ENCODE measurements at regions not wholly inside any gene's neighbourhood (a gene's known extent, or its start where the extent isn't known, plus 50 kb on each side); places are given as distances from the start of the nearest gene placed in this dataset.

DNA sequence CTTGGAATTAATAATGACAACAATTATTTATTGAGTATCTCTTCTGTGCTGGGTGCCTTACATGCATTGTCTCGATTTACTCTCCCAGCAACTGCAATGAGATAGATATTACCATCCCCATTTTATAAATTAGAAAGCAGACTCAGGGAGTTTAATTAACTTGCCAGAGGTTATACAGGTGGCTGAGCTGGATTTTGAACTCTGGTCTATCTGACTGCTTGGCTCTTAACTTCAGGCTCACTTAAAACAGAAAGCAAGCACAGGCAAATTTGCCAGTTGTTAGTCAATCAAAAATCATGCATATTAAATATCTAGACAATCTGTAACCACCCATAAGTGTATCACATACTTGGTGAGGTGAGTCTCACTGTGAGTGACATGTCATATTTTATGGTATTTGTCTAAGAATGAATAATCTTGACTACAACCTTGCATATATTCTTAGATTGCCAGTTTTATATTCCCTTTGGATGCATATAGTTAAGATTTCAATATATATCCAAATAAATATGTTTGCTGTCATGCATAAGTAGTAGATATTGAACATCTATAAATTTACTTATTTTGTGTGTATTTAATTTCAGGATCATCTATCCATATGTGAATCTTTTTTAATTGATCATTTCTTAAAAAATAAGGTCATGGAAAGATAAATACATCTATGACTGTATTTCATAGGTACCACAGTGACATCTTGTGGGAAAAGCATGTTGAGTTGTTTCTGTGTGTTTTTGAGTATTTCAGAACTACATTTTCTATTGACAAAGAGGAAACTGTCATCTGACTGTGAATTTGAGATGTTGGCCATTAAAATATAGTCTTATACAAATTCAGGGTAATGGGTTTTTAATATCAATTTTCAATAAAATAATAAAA lies 112.0 kb upstream of the ARHGAP42 start:
- peak; percentile 25 for TF ChIP-seq CTCF (IDR thresholded peaks at IDR 0.05; ENCODE audit: insufficient read depth, low read length, missing control alignments)
- POLR2A ChIA-PET: no interaction called here
- no peak for DNase-seq (ENCODE audit: low read depth, low spot score)
- CTCF ChIA-PET: interaction anchor here (1.2 to 1.3 kb wide), 2 partner anchors 106 to 351 kb away, joined by 3 to 6 read pairs; no protein-coding TSS in a partner anchor
- H3K4me3 ChIP-seq (ENCODE audit: low read depth, low read length): no peak overlapping the region

- TF ChIP-seq CTCF (IDR thresholded peaks at IDR 0.05; ENCODE audit: insufficient read depth, low read length, missing control alignments): peak; percentile 62
- ChIA-PET CTCF (interaction anchor here (0.6 to 8.1 kb wide), 31 partner anchors 9 to 407 kb away, joined by 3 to 144 read pairs (median 4); no protein-coding TSS in a partner anchor), POLR2A (no interaction called here)
- no peak for DNase-seq (ENCODE audit: low read depth, low spot score)
- no peak overlapping the region for H3K4me3 ChIP-seq (ENCODE audit: low read depth, low read length)
These were observed 111.0 kb upstream of the ARHGAP42 start for GRCh38 chr11:100575860-100576717.

DNA sequence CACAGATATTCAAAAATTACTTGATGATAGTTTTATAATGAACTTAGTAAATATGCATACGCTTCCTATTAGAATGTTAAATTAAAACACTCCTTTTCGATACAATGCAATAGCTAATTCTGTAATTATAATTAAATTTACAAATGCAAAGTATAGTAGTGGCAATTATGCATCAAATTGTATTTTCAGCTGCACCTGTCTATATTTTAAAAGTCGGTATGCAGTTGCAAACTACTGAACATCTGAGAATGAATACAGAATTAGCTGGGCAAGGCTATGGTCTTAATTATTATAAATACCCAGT lies 110.4 kb upstream of the ARHGAP42 start:
- ChIA-PET POLR2A (no interaction called here), CTCF (interaction anchor here (0.6 to 8.1 kb wide), 32 partner anchors 9 to 407 kb away, joined by 3 to 144 read pairs (median 4); no protein-coding TSS in a partner anchor)
- DNase-seq (ENCODE audit: low read depth, low spot score): no peak
- no peak overlapping the region for H3K4me3 ChIP-seq (ENCODE audit: low read depth, low read length)
- no peak for TF ChIP-seq CTCF (IDR thresholded peaks at IDR 0.05; ENCODE audit: insufficient read depth, low read length, missing control alignments)

DNA sequence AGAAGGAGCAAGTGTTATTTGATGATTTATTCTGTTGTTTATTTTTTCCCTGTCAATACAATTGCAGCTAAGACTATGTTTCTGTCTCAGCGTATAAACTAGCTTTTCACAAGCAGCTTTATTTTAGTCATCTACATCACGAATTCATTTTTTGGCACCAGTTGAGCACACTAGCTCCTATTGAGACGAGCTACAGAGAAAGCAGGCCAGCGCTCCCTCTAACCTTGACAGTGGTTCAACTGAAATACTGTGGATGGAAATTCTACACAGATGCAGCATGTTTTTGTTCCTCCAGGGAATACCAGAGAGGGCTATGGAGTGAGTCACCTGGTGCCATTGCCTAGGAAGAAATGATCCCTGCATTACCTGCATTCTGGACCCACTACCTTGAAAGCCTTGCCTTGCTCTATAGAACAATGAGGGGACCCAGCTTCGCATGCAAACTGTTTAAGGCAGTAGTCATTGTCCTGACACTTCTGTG lies 108.2 kb upstream of the ARHGAP42 start:
- TF ChIP-seq CTCF (IDR thresholded peaks at IDR 0.05; ENCODE audit: insufficient read depth, low read length, missing control alignments): no peak
- POLR2A ChIA-PET: no interaction called here
- DNase-seq (ENCODE audit: low read depth, low spot score): no peak
- H3K4me3 ChIP-seq (ENCODE audit: low read depth, low read length): no peak overlapping the region
- CTCF ChIA-PET: interaction anchor here (1.3 to 8.1 kb wide), 10 partner anchors 9 to 360 kb away, joined by 3 to 144 read pairs (median 12); no protein-coding TSS in a partner anchor

DNA sequence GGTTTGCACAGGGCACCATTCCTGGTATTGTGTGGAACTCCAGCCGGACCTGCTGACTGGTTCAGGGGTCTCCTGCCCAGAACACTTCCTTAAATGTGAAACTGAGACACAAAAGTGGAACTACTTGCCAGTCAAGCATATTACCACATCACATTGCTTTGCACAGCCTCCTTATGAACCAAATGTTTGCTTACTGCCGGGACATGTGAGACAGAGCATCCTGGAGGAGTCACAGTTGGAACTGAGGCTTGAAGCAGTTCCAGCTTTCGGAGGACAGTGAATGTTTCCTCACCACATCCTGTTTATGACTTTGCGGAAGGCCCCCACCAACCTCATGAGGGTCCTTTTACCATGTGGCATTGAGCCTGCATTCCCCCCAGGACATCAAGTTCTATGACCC lies 105.8 kb upstream of the ARHGAP42 start:
- no peak overlapping the region for H3K4me3 ChIP-seq (ENCODE audit: low read depth, low read length)
- no peak for TF ChIP-seq CTCF (IDR thresholded peaks at IDR 0.05; ENCODE audit: insufficient read depth, low read length, missing control alignments)
- DNase-seq (ENCODE audit: low read depth, low spot score): no peak
- ChIA-PET CTCF (interaction anchor here (8.1 kb wide), 1 partner anchor 351 kb away, joined by 144 read pairs; no protein-coding TSS in a partner anchor), POLR2A (no interaction called here)
